ENCODE measurements at regions not wholly inside any gene's neighbourhood (a gene's known extent, or its start where the extent isn't known, plus 50 kb on each side); places are given as distances from the start of the nearest gene placed in this dataset.

- TF ChIP-seq CTCF (IDR thresholded peaks at IDR 0.05; ENCODE audit: low read length) (no peak), EZH2phosphoT487 (IDR thresholded peaks at IDR 0.05; ENCODE audit: low read length) (no peak)
Measured at GRCh38 chr1:244960904-244961303, 96.6 kb upstream of the HNRNPU start.

All from MM.1S (cell line).